GM12891 (cell line): ENCODE measurements at regions not wholly inside any gene's neighbourhood (a gene's known extent, or its start where the extent isn't known, plus 50 kb on each side); places are given as distances from the start of the nearest gene placed in this dataset.

ENCODE experiments used
- POLR2A ChIP-seq: IDR thresholded peaks from 2 replicates; pipeline ENCODE4 v1.6.1; 2011; ENCODE audit warnings: low read depth, low read length, control low read depth
- POLR2AphosphoS5 ChIP-seq: IDR thresholded peaks from 2 replicates; pipeline ENCODE4 v1.6.1; 2011; ENCODE audit warnings: low read depth, low read length, control low read depth
- POU2F2 ChIP-seq: IDR thresholded peaks from 2 replicates; pipeline ENCODE4 v1.6.1; 2011; ENCODE audit warnings: low read depth, mild to moderate bottlenecking, control low read depth, low read length, moderate library complexity
- SPI1 ChIP-seq: IDR thresholded peaks from 2 replicates; pipeline ENCODE4 v1.6.1; 2011; ENCODE audit warnings: low read depth, low read length, control low read depth

DNA sequence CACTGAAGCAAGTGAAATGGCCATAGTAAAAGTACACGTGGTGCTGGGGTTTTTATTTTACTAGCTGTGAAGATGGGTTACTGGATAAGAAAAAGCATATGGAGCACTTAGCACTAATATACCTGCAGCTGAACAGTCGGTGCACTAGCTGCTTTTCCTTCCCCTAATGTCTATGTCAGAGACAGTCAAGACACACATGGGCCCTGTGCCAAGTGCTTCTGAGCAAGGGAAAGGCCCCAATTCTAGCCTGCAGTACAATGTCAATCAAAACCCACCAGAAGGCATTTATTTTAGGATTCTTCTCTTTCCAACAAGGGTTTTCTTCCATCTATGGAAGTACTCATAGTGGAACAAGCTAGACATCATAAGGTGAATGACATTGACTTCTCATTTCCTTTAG lies 716.7 kb downstream of the CCSER2 start:
- no peak for TF ChIP-seq POLR2A
- TF ChIP-seq POLR2AphosphoS5 = no peak
- TF ChIP-seq SPI1 = no peak
- TF ChIP-seq POU2F2 = no peak
